ENCODE measurements at regions not wholly inside any gene's neighbourhood (a gene's known extent, or its start where the extent isn't known, plus 50 kb on each side); places are given as distances from the start of the nearest gene placed in this dataset.

GRCh38 chr17:71208111-71208704, 912.6 kb upstream of the SOX9 start:
- TF ChIP-seq CTCF (IDR thresholded peaks at IDR 0.05) (no peak), POLR2A (IDR thresholded peaks at IDR 0.05) (no peak)
